HG03175 (cell line): ENCODE measurements at regions not wholly inside any gene's neighbourhood (a gene's known extent, or its start where the extent isn't known, plus 50 kb on each side); places are given as distances from the start of the nearest gene placed in this dataset.

Experiments used
- ATAC-seq: cut with Tn5 transposase; IDR thresholded peaks from one replicate; pipeline ENCODE4 v1.9.1; 2021; ENCODE audit warnings: mild to moderate bottlenecking, moderate library complexity; ENCODE audit not compliant: unreplicated experiment

GRCh38 chr2:150166313-150167051, 321.0 kb downstream of the RND3 start:
- no peak for ATAC-seq

- ATAC-seq: no peak
These were observed 321.5 kb downstream of the RND3 start for GRCh38 chr2:150165988-150166312.

GRCh38 chr2:150165442-150165841, 322.0 kb downstream of the RND3 start:
- no peak for ATAC-seq

GRCh38 chr2:150162241-150162942, 325.1 kb downstream of the RND3 start:
- ATAC-seq: no peak

- no peak for ATAC-seq
These were observed 327.4 kb downstream of the RND3 start for GRCh38 chr2:150160058-150160457.

- no peak for ATAC-seq
These were observed 328.2 kb downstream of the RND3 start for GRCh38 chr2:150159300-150159699.

GRCh38 chr2:150156876-150157275, 330.6 kb downstream of the RND3 start:
- no peak for ATAC-seq

- no peak for ATAC-seq
These were observed 331.1 kb downstream of the RND3 start for GRCh38 chr2:150156415-150156814.

- ATAC-seq: no peak
These were observed 333.1 kb downstream of the RND3 start for GRCh38 chr2:150154308-150154797.

- no peak for ATAC-seq
These were observed 333.7 kb downstream of the RND3 start for GRCh38 chr2:150153646-150154307.

- no peak for ATAC-seq
These were observed 335.2 kb downstream of the RND3 start for GRCh38 chr2:150152230-150152629.

- no peak for ATAC-seq
These were observed 337.3 kb downstream of the RND3 start for GRCh38 chr2:150150144-150150543.

GRCh38 chr2:150147889-150148683, 339.4 kb downstream of the RND3 start:
- no peak for ATAC-seq

- ATAC-seq: no peak
These were observed 340.6 kb downstream of the RND3 start for GRCh38 chr2:150146879-150147278.

- ATAC-seq: no peak
These were observed 342.2 kb downstream of the RND3 start for GRCh38 chr2:150145299-150145692.

GRCh38 chr2:150144546-150145298, 342.7 kb downstream of the RND3 start:
- ATAC-seq: no peak

GRCh38 chr2:150143087-150143536, 344.4 kb downstream of the RND3 start:
- ATAC-seq: no peak

GRCh38 chr2:150142561-150142960, 344.9 kb downstream of the RND3 start:
- no peak for ATAC-seq

GRCh38 chr2:150141226-150142001, 346.1 kb downstream of the RND3 start:
- no peak for ATAC-seq

GRCh38 chr2:150140777-150141176, 346.7 kb downstream of the RND3 start:
- no peak for ATAC-seq
